Activated CD4-positive, alpha-beta T cell treated with anti-CD3 and anti-CD28 coated beads, Interleukin-2, amount 10 ng/mL, durations not matched to agents 7 days and 5 days (primary cell): ENCODE measurements at regions not wholly inside any gene's neighbourhood (a gene's known extent, or its start where the extent isn't known, plus 50 kb on each side); places are given as distances from the start of the nearest gene placed in this dataset.

ENCODE experiments used
- CTCF ChIA-PET: fragments of 350-600 bp; sonication (Branson Sonifier 250); formaldehyde crosslinking; loops from one replicate; lab custom pipeline; 2021; ENCODE audit warnings: antibody characterized with exemption; lab: Charles Lee
- POLR2A ChIA-PET: fragments of 350-600 bp; sonication (Branson Sonifier 250); formaldehyde crosslinking; loops from one replicate; lab custom pipeline; 2021; ENCODE audit warnings: antibody characterized with exemption; lab: Charles Lee
- DNase-seq: peaks from one replicate; pipeline ENCODE4 v3.0.0-alpha.2; 2020
- H3K27ac Mint-ChIP-seq: one replicate; pipeline ENCODE4 v1.8.0; 2021; ENCODE audit warnings: mild to moderate bottlenecking, moderate library complexity, mixed read lengths
- H3K27me3 Mint-ChIP-seq: one replicate; pipeline ENCODE4 v1.8.0; 2021; ENCODE audit warnings: mixed read lengths
- H3K36me3 Mint-ChIP-seq: one replicate; pipeline ENCODE4 v1.8.0; 2021; ENCODE audit warnings: low read depth, mixed read lengths
- H3K4me1 Mint-ChIP-seq: one replicate; pipeline ENCODE4 v1.8.0; 2021; ENCODE audit warnings: mixed read lengths
- H3K4me3 Mint-ChIP-seq: one replicate; pipeline ENCODE4 v1.8.0; 2021; ENCODE audit warnings: mild to moderate bottlenecking, moderate library complexity, mixed read lengths
- H3K9me3 Mint-ChIP-seq: one replicate; pipeline ENCODE4 v1.8.0; 2021; ENCODE audit warnings: mixed read lengths

DNA sequence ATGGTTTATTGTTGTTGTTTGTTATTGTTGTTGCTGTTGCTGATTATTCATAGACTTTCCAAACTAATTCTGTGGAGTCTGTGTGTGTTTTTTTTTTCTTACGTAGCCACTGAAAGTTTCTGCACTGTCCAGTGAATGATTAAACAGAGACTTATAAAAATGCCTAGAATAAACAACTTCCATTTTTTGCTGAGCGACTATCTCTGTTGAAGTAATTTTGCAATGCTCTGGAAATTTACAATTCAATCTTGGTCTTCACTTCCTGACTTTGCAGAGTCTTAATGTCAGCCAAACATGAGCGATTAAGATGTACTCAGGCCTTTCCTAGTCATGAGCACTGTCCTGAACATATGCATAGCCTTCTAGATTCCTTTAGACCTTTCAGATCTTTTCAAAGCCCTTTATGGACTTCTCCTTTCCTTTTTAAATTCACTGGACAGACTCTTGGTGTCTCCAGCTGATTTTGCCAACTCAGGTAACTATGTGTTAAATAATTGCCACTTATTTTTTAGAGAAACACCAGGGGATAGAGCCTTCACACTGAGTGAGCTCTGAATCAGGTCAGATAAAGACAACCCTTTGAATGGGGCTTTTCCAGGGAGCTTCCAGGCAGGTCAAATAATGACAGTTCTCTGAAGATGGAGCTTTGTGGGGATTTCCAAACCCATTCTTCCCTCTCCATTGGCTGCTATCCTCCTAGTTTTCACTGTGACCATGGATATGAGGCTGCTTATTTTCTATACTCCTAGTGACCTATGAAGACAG lies 622.8 kb upstream of the EPHA7 start:
- no peak overlapping the region for H3K27ac Mint-ChIP-seq
- ChIA-PET CTCF (no interaction called here), POLR2A (no interaction called here)
- no peak overlapping the region for H3K4me3 Mint-ChIP-seq
- no peaks in the 10 kb centered on the region for H3K36me3 Mint-ChIP-seq
- H3K27me3 Mint-ChIP-seq, result no peaks in the 10 kb centered on the region
- peaks cover 4% of the 10 kb centered on the region for H3K9me3 Mint-ChIP-seq
- DNase-seq, result no peak
- H3K4me1 Mint-ChIP-seq, result no peaks in the 10 kb centered on the region

DNA sequence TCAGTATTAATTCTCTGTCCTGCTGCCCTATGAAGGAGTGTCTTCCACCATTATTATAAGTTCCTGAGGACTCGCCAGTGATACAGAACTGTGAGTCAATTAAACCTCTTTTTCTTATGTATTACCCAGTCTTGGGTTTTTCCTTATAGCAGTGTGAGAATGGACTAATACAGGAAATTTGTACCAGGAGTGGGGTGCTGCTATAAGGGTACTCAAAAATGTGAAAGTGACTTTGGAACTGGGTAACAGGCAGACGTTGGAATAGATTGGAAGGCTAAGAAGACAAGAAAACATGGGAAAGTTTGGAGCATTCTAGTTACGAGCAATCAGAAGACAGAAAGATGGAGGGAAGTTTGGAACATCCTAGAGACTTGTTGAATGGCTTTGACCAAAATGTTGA lies 616.7 kb upstream of the EPHA7 start:
- H3K4me3 Mint-ChIP-seq, result no peak overlapping the region
- CTCF ChIA-PET, result no interaction called here
- H3K36me3 Mint-ChIP-seq, result no peaks in the 10 kb centered on the region
- no peak for DNase-seq
- POLR2A ChIA-PET, result no interaction called here
- H3K27me3 Mint-ChIP-seq, result no peaks in the 10 kb centered on the region
- H3K4me1 Mint-ChIP-seq, result no peaks in the 10 kb centered on the region
- no peak overlapping the region for H3K27ac Mint-ChIP-seq
- H3K9me3 Mint-ChIP-seq, result peaks cover 17% of the 10 kb centered on the region

DNA sequence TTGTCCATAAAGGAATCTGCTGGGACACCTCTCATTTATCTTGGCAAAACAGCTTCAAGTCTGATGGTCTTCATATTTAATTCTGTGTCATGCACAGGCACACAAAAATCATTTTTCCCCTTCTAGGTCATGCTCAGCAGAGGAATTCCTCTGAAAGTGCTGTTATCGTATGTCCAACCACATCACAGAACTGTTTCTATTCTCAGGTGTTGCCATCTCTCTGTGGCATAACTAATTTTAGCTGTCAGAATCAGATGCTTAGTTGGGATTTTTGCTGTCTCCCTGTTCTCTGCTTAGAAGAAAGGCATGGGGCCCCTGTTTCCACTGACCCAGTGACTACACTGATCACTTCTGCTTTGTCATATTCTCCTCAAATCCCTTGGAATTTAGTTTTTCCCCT lies 608.0 kb upstream of the EPHA7 start:
- POLR2A ChIA-PET, result no interaction called here
- H3K36me3 Mint-ChIP-seq, result no peaks in the 10 kb centered on the region

DNA sequence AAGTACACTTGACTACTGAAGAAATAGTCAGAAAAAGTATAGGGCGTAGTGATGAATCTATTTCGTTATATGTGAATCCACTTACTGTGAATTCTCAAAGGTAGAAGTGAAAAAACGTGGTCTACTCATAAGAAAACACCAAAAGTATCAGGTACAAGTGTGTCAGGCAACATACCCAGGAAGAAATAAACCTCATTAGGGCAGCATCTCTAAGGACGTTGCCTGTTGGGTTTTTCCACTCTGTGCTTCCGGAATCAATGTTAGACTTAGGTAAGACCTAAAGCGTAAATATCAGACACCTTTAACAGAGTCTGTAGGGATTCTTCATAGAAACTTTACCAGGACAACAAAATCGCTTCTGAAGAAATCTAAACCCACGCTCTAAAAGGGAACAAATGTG lies 607.2 kb upstream of the EPHA7 start:
- Mint-ChIP-seq H3K36me3 (no peaks in the 10 kb centered on the region), H3K27me3 (no peaks in the 10 kb centered on the region), H3K27ac (no peak overlapping the region), H3K4me1 (no peaks in the 10 kb centered on the region), H3K9me3 (peaks cover 7% of the 10 kb centered on the region), H3K4me3 (no peak overlapping the region)
- CTCF ChIA-PET, result no interaction called here
- POLR2A ChIA-PET, result no interaction called here
- no peak for DNase-seq

More for the DNA sequence above, 608.0 kb upstream of the EPHA7 start:
- H3K4me1 Mint-ChIP-seq, result no peaks in the 10 kb centered on the region
- H3K9me3 Mint-ChIP-seq, result peaks cover 7% of the 10 kb centered on the region
- CTCF ChIA-PET, result no interaction called here
- H3K4me3 Mint-ChIP-seq, result no peak overlapping the region
- DNase-seq, result no peak
- H3K27me3 Mint-ChIP-seq, result no peaks in the 10 kb centered on the region
- no peak overlapping the region for H3K27ac Mint-ChIP-seq

DNA sequence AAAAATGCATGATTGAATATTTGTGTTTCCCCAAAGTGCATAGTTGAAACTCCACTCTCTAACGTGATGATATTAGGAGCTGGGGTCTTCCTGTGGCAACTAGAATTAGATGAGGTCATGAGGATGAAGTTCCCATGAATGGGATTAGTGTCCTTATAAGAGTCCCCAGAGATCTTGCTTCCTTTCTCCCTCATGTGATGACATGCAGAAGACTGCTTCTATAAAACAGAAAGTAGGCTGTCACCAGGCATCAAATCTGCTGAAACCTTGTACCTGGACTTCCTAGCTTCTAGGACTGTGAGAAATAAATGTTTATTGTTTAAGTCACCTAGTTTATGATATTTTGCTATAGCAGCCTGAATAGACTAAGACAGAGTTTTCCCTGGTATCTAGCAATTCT lies 586.5 kb upstream of the EPHA7 start:
- H3K27me3 Mint-ChIP-seq, result no peaks in the 10 kb centered on the region
- H3K9me3 Mint-ChIP-seq, result no peaks in the 10 kb centered on the region
- no peak overlapping the region for H3K4me3 Mint-ChIP-seq
- DNase-seq, result no peak
- no peaks in the 10 kb centered on the region for H3K36me3 Mint-ChIP-seq
- ChIA-PET POLR2A (no interaction called here), CTCF (no interaction called here)
- H3K4me1 Mint-ChIP-seq, result no peaks in the 10 kb centered on the region
- H3K27ac Mint-ChIP-seq, result no peak overlapping the region

DNA sequence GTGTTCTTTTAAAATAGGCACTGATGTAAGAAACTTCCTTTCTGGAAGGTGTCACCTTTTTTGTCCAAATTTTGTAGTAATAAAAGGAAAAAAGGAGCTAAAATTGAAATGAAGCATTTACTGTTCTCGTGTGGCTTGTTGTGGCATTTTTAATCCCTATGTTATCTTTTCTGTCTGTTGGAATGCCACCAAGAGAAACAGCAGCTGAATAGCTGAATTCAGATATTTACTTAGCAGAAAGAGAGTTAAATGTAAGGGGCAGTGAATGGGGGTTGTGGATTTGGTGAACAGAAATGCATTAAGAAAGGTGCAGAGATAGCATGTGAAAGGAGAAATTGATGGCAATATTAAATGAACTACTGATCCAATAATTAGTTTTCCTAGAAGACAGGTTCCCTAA lies 573.6 kb upstream of the EPHA7 start:
- Mint-ChIP-seq H3K9me3 (peaks cover 2% of the 10 kb centered on the region), H3K36me3 (no peaks in the 10 kb centered on the region), H3K27ac (no peak overlapping the region), H3K27me3 (no peaks in the 10 kb centered on the region), H3K4me1 (no peaks in the 10 kb centered on the region), H3K4me3 (no peak overlapping the region)
- DNase-seq, result no peak
- ChIA-PET CTCF (no interaction called here), POLR2A (no interaction called here)

DNA sequence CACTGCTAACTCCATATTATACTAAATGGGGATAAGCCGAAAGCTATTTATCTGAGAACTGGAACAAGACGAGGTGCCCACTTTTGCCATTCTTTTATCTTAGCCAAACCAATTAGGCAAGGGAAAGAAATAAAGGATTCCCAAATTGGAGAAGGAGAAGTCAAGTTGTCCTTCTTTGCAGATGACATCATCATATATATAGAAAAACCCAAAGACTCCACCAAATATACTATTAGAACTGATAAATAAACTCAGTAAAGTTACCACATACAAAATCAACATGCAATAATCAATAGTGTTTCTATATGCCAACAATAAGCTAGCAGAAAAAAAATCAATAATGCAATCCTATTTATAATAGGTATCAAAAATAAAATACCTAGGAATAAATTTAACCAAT lies 570.3 kb upstream of the EPHA7 start:
- H3K9me3 Mint-ChIP-seq, result peaks cover 2% of the 10 kb centered on the region
- no peak overlapping the region for H3K4me3 Mint-ChIP-seq
- no peak for DNase-seq
- H3K27me3 Mint-ChIP-seq, result no peaks in the 10 kb centered on the region
- H3K36me3 Mint-ChIP-seq, result no peaks in the 10 kb centered on the region
- no peak overlapping the region for H3K27ac Mint-ChIP-seq
- ChIA-PET CTCF (no interaction called here), POLR2A (no interaction called here)
- H3K4me1 Mint-ChIP-seq, result no peaks in the 10 kb centered on the region

DNA sequence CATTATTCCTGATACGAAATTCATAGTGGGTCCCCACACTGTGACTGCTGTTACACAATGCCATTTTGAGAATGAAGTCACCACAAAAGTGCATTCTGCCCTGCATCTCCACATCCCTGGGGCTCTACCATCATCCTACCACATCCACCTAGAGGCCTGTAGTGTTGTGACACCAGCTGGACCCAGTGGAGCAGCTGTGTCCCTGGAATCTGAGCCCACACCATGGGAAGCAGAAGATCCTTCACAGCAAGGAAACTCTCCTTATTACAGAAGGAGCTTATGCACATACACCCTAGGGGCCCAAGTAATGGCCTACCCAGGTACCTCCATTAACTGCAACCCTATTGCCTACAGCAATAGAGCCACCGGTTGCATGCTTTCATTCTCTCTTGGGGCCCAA lies 566.6 kb upstream of the EPHA7 start:
- ChIA-PET POLR2A (no interaction called here), CTCF (no interaction called here)
- no peaks in the 10 kb centered on the region for H3K4me1 Mint-ChIP-seq
- no peak overlapping the region for H3K4me3 Mint-ChIP-seq
- H3K27me3 Mint-ChIP-seq, result no peaks in the 10 kb centered on the region
- no peaks in the 10 kb centered on the region for H3K36me3 Mint-ChIP-seq
- no peak overlapping the region for H3K27ac Mint-ChIP-seq
- H3K9me3 Mint-ChIP-seq, result peaks cover 2% of the 10 kb centered on the region
- DNase-seq, result no peak

DNA sequence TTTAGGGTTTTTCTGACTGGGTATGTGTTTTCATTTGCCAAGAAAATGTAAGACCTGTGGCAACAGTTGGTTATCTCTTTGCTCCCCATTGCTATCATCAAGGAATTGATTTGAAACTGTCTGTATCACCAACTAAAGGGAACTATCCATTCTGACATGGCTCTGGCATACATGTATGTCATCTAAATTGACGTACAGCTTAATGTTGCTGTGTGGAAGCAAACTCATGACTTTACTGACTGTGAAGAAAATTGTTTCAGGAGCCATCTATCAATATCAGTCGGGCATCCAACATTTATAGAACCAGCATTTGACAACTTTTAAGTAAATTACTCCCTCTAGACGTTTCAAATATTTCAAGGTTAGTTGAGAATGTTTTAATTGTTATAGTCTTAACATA lies 555.8 kb upstream of the EPHA7 start:
- ChIA-PET POLR2A (no interaction called here), CTCF (no interaction called here)
- Mint-ChIP-seq H3K27ac (no peak overlapping the region), H3K36me3 (no peaks in the 10 kb centered on the region), H3K4me1 (no peaks in the 10 kb centered on the region), H3K9me3 (no peaks in the 10 kb centered on the region), H3K27me3 (no peaks in the 10 kb centered on the region), H3K4me3 (no peak overlapping the region)
- DNase-seq, result no peak

DNA sequence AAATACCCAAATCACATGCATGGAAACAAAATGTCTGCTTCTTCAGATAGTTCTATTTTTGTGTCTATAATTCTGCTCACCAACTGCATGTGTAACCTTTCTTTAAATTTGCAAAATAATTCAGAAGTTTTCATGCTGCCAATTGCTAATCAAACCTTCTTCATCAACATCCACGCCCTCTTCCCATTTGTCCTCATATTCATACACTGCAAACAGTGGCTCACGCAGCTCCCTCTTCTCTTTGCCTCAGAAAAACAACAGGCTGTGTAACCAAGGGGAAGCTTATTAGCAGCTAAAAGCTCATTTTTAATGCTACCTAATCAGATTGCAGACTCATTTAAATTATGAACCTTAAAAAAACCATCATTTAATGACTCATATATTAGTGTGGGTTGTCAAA lies 555.0 kb upstream of the EPHA7 start:
- DNase-seq, result no peak
- POLR2A ChIA-PET, result no interaction called here
- H3K9me3 Mint-ChIP-seq, result no peaks in the 10 kb centered on the region
- no peak overlapping the region for H3K4me3 Mint-ChIP-seq
- no peaks in the 10 kb centered on the region for H3K36me3 Mint-ChIP-seq
- no peaks in the 10 kb centered on the region for H3K27me3 Mint-ChIP-seq
- H3K27ac Mint-ChIP-seq, result no peak overlapping the region
- H3K4me1 Mint-ChIP-seq, result no peaks in the 10 kb centered on the region
- CTCF ChIA-PET, result no interaction called here

DNA sequence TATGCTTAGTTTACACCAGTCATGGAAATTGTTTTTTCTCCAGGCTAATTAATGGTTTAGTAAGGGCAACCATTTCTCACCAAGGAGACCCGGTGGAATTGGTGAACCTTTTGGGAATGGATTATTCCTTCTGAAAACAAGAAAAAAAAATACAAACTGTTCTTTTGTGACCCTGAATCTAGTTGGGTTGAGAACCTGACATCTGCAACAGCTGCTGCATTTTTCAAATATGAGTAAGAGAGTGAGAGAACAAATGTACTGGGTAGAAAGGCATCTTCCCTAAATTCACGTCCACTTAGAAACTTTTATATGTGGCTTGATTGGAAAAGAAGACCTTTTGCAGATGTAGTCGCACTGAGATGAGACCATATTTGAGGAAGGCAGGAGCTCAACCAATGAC lies 553.4 kb upstream of the EPHA7 start:
- POLR2A ChIA-PET, result no interaction called here
- H3K9me3 Mint-ChIP-seq, result no peaks in the 10 kb centered on the region
- H3K4me1 Mint-ChIP-seq, result no peaks in the 10 kb centered on the region

DNA sequence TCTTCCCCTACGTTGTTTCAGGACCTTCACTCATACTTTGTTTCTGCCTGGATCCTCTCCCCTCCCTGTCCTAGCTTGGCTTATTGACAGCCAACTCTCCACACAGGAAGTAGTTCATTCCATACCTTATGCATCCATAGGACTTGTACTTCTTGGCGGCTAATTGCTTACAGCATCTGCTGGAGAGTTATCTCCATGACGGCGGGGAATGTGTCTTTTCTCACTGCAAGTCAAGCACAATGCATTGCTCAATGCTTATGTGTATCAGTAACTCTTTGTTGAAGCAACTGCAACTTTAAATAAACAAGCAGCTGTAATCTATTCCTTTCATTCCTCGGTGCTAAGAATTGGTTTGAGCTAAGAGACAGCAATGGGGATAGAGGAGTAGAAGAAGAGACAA lies 551.3 kb upstream of the EPHA7 start:
- no peak for DNase-seq
- Mint-ChIP-seq H3K4me1 (no peaks in the 10 kb centered on the region), H3K9me3 (no peaks in the 10 kb centered on the region), H3K36me3 (no peaks in the 10 kb centered on the region), H3K27me3 (no peaks in the 10 kb centered on the region), H3K4me3 (no peak overlapping the region), H3K27ac (no peak overlapping the region)
- ChIA-PET CTCF (no interaction called here), POLR2A (no interaction called here)

More for the DNA sequence above, 553.4 kb upstream of the EPHA7 start:
- H3K27me3 Mint-ChIP-seq, result no peaks in the 10 kb centered on the region
- DNase-seq, result no peak
- no peak overlapping the region for H3K27ac Mint-ChIP-seq
- H3K4me3 Mint-ChIP-seq, result no peak overlapping the region
- CTCF ChIA-PET, result no interaction called here
- H3K36me3 Mint-ChIP-seq, result no peaks in the 10 kb centered on the region

DNA sequence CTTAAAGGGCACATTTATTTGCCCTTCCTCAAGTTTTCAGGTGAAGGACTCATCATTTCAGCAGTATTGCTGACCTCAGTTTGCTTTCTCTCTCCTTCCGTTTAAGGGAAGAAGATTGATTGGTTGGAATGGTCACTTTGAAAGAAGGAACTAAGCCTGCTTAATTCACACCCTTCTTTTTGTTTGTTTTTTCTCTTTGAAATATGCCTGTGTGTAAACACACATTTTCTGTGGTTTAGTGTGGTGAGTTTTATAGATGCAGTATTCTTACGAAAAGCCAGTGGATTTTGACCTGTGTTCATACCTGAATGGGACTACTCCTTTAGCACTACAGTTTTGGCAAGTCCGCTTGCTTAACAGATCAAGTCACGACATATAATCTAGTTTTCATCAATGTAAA lies 548.8 kb upstream of the EPHA7 start:
- no peak for DNase-seq
- ChIA-PET CTCF (no interaction called here), POLR2A (no interaction called here)
- H3K4me1 Mint-ChIP-seq, result no peaks in the 10 kb centered on the region
- H3K27me3 Mint-ChIP-seq, result no peaks in the 10 kb centered on the region
- H3K36me3 Mint-ChIP-seq, result no peaks in the 10 kb centered on the region
- H3K4me3 Mint-ChIP-seq, result no peak overlapping the region
- H3K9me3 Mint-ChIP-seq, result no peaks in the 10 kb centered on the region
- no peak overlapping the region for H3K27ac Mint-ChIP-seq

DNA sequence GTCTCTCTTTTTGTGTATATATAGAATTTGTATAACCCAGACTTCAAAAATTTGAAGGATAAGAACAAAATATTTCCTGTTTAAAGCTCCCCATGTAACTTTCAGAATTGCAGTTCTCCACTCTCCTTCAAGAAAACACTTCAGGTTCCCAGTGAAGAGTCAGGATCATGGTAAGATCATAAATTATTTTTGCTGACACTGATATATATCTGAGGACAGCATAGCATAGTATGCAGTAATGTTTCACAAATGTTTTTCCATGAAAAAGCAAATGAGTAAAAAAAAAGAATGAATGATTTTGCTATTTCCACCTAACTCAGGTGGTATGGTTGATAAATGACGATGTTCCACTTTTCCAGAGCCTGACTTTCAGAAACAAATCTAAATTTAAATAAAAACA lies 545.6 kb upstream of the EPHA7 start:
- CTCF ChIA-PET, result no interaction called here
- no peak for DNase-seq
- Mint-ChIP-seq H3K27me3 (no peaks in the 10 kb centered on the region), H3K36me3 (no peaks in the 10 kb centered on the region), H3K9me3 (no peaks in the 10 kb centered on the region), H3K4me1 (no peaks in the 10 kb centered on the region), H3K4me3 (no peak overlapping the region), H3K27ac (no peak overlapping the region)
- POLR2A ChIA-PET, result no interaction called here
